Adipose tissue (tissue), 3 donors: ENCODE measurements at regions not wholly inside any gene's neighbourhood (a gene's known extent, or its start where the extent isn't known, plus 50 kb on each side); places are given as distances from the start of the nearest gene placed in this dataset.
A peak's percentile ranks its signal among the peaks of the same experiment; 100 is the strongest.
"Not testable (repeated sequence)": the region's sequence is repeated elsewhere in the genome, so short reads cannot be mapped to it uniquely, and the experiment has no call there.

Experiments used
- H3K27ac ChIP-seq: one replicate; pipeline ENCODE4 v1.5.1; 2013; ENCODE audit warnings: low read depth, low read length
- WGBS, 3 donors: extraction: QIAGEN DNeasy Blood & Tissue Kit; methylation state at CpG; one replicate each; pipeline ENCODE4 v1.1.7; 2013; 5-methylcytosine and 5-hydroxymethylcytosine counted together
- donor health status: healthy with polysubstance abuse.
- donor health status: Bipolar disorder and iron deficiency.
- donor health status: healthy.

GRCh38 chr13:44132710-44133109 lies 240.9 kb upstream of the SERP2 start:
- H3K27ac ChIP-seq, result no peak overlapping the region
- 40 to 63% (median 60%) methylated on average over 6 of the region's 6 CpGs for WGBS, 3 donors

GRCh38 chr13:44133626-44134025 lies 240.0 kb upstream of the SERP2 start:
- H3K27ac ChIP-seq, result no peak overlapping the region
- 87 to 92% (median 90%) methylated on average over 3 of the region's 3 CpGs for WGBS, 3 donors

GRCh38 chr13:44135566-44135965 lies 238.1 kb upstream of the SERP2 start:
- 71 to 79% (median 76%) methylated on average over 1 of the region's 1 CpG for WGBS, 3 donors
- no peak overlapping the region for H3K27ac ChIP-seq

- H3K27ac ChIP-seq, result no peak overlapping the region
- 54 to 72% (median 68%) methylated on average over 5 of the region's 5 CpGs for WGBS, 3 donors
Measured at GRCh38 chr13:44136696-44137268, 236.8 kb upstream of the SERP2 start.

- 92 to 96% (median 95%) methylated on average over 1 of the region's 1 CpG for WGBS, 3 donors
- no peak overlapping the region for H3K27ac ChIP-seq
Measured at GRCh38 chr13:44137466-44137865, 236.2 kb upstream of the SERP2 start.

- 64 to 94% (median 84%) methylated on average over 7 of the region's 7 CpGs for WGBS, 3 donors
- no peak overlapping the region for H3K27ac ChIP-seq
Measured at GRCh38 chr13:44140146-44140545, 233.5 kb upstream of the SERP2 start.

- 30 to 39% (median 33%) methylated on average over 13 of the region's 13 CpGs for WGBS, 3 donors
- H3K27ac ChIP-seq, result peak overlapping the region; percentile 49
Measured at GRCh38 chr13:44140888-44141724, 232.5 kb upstream of the SERP2 start.

- peak overlapping the region; percentile 49 for H3K27ac ChIP-seq
- 0 to 1% (median 1%) methylated on average over 61 to 78 of the region's 84 CpGs for WGBS, 3 donors
Measured at GRCh38 chr13:44141725-44142539, 231.7 kb upstream of the SERP2 start.

- no peak overlapping the region for H3K27ac ChIP-seq
- 4 to 7% (median 7%) methylated on average over 7 of the region's 7 CpGs for WGBS, 3 donors
Measured at GRCh38 chr13:44142540-44142867, 231.1 kb upstream of the SERP2 start.

- H3K27ac ChIP-seq, result no peak overlapping the region
Measured at GRCh38 chr13:44142941-44143665, 230.5 kb upstream of the SERP2 start.

GRCh38 chr13:44146138-44146537 lies 227.5 kb upstream of the SERP2 start:
- H3K27ac ChIP-seq, result no peak overlapping the region
- 84 to 96% (median 84%) methylated on average over 1 of the region's 1 CpG for WGBS, 3 donors

More at GRCh38 chr13:44142941-44143665, 230.5 kb upstream of the SERP2 start:
- 54 to 72% (median 69%) methylated on average over 4 of the region's 4 CpGs for WGBS, 3 donors

GRCh38 chr13:44147233-44147632 lies 226.4 kb upstream of the SERP2 start:
- WGBS, 3 donors, result 84 to 94% (median 94%) methylated on average over 2 of the region's 2 CpGs
- no peak overlapping the region for H3K27ac ChIP-seq

- H3K27ac ChIP-seq, result no peak overlapping the region
- WGBS, 3 donors, result 62 to 80% (median 77%) methylated on average over 2 of the region's 2 CpGs
Measured at GRCh38 chr13:44147648-44148047, 226.0 kb upstream of the SERP2 start.

- WGBS, 3 donors, result 91 to 95% (median 93%) methylated on average over 5 of the region's 5 CpGs
- no peak overlapping the region for H3K27ac ChIP-seq
Measured at GRCh38 chr13:44148159-44148914, 225.3 kb upstream of the SERP2 start.

GRCh38 chr13:44149231-44149630 lies 224.4 kb upstream of the SERP2 start:
- H3K27ac ChIP-seq, result not testable (repeated sequence)
- WGBS, 3 donors, result 88 to 91% (median 89%) methylated on average over 3 of the region's 3 CpGs

GRCh38 chr13:44149821-44150220 lies 223.8 kb upstream of the SERP2 start:
- WGBS, 3 donors, result 96 to 99% (median 98%) methylated on average over 4 of the region's 4 CpGs
- H3K27ac ChIP-seq, result no peak overlapping the region

GRCh38 chr13:44151474-44151873 lies 222.2 kb upstream of the SERP2 start:
- 83 to 86% (median 86%) methylated on average over 2 of the region's 2 CpGs for WGBS, 3 donors
- no peak overlapping the region for H3K27ac ChIP-seq

GRCh38 chr13:44153496-44153895 lies 220.1 kb upstream of the SERP2 start:
- WGBS, 3 donors, result 82 to 89% (median 85%) methylated on average over 4 of the region's 4 CpGs
- H3K27ac ChIP-seq, result no peak overlapping the region
